Mucosa of rectum (tissue), 2 donors: ENCODE measurements at regions not wholly inside any gene's neighbourhood (a gene's known extent, or its start where the extent isn't known, plus 50 kb on each side); places are given as distances from the start of the nearest gene placed in this dataset.

Experiments used
- H3K27ac ChIP-seq, 2 donors: one replicate each; pipeline ENCODE4 v1.7.0; 2013; ENCODE audit warnings: inconsistent platforms in 2 of 2, low read depth in 2 of 2, low read length in 2 of 2
- H3K27me3 ChIP-seq, 2 donors: one replicate each; pipeline ENCODE4 v1.7.0; 2013; ENCODE audit warnings: low read length in 2 of 2; ENCODE audit not compliant: control insufficient read depth in 2 of 2, insufficient read depth in 2 of 2
- H3K36me3 ChIP-seq, 2 donors: one replicate each; pipeline ENCODE4 v1.7.0; 2013; ENCODE audit warnings: low read length in 2 of 2; ENCODE audit not compliant: control insufficient read depth in 2 of 2, insufficient read depth in 2 of 2
- H3K4me1 ChIP-seq, 2 donors: one replicate each; pipeline ENCODE4 v1.7.0; 2013; ENCODE audit warnings: low read length in 2 of 2, mild to moderate bottlenecking in 1 of 2; ENCODE audit not compliant: control insufficient read depth in 2 of 2, insufficient read depth in 2 of 2
- H3K4me3 ChIP-seq, 2 donors: one replicate each; pipeline ENCODE4 v1.7.0; 2013; ENCODE audit warnings: low read length in 2 of 2
- H3K9ac ChIP-seq, 2 donors: one replicate each; pipeline ENCODE4 v1.7.0; 2013; ENCODE audit warnings: low read length in 2 of 2, low read depth in 1 of 2, mild to moderate bottlenecking in 1 of 2
- H3K9me3 ChIP-seq, 2 donors: one replicate each; pipeline ENCODE4 v1.7.0; 2013; ENCODE audit warnings: low read length in 2 of 2; ENCODE audit not compliant: control insufficient read depth in 2 of 2
- donor health status: healthy.
- donor health status: Normal muscosa, but diverticular disease.

- H3K27me3 ChIP-seq = no peaks in the 10 kb centered on the region
- H3K4me3 ChIP-seq = no peak overlapping the region
- H3K27ac ChIP-seq = no peak overlapping the region
- H3K36me3 ChIP-seq = peaks cover 3 to 9% of the 10 kb centered on the region in 2 donors
- H3K9ac ChIP-seq = no peak overlapping the region
- H3K4me1 ChIP-seq = no peaks in the 10 kb centered on the region
- H3K9me3 ChIP-seq = no peaks in the 10 kb centered on the region
These were observed 141.1 kb downstream of the TLR5 start for GRCh38 chr1:223001653-223002634.

- peaks cover 3 to 9% of the 10 kb centered on the region in 2 donors for H3K36me3 ChIP-seq
- no peaks in the 10 kb centered on the region for H3K9me3 ChIP-seq
- no peaks in the 10 kb centered on the region for H3K4me1 ChIP-seq
- H3K9ac ChIP-seq = no peak overlapping the region
- H3K4me3 ChIP-seq = no peak overlapping the region
- H3K27ac ChIP-seq = no peak overlapping the region
- H3K27me3 ChIP-seq = no peaks in the 10 kb centered on the region
These were observed 139.5 kb downstream of the TLR5 start for GRCh38 chr1:223003549-223003948.

DNA sequence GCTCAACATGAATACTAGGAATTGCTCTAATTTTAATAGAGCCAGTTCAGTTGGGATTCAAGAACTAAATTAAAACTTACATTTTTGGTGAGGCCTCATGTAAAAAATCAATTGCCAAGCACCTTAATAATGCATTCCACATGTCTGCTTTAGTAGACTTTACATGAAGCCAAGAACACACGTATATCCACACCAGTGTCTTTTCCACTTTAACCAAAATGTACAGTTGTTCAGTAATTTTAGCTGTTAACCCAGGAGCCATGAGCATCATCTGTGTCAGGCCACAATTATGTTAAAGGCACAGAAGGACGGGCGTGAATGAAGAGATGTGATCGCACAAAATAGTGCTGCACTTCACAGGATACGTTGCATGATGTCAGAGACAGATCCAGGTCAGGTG lies 136.7 kb downstream of the TLR5 start:
- Histone ChIP-seq H3K4me3 (no peak overlapping the region), H3K9me3 (no peaks in the 10 kb centered on the region), H3K27me3 (no peaks in the 10 kb centered on the region), H3K4me1 (no peaks in the 10 kb centered on the region), H3K9ac (no peak overlapping the region), H3K27ac (no peak overlapping the region), H3K36me3 (peaks cover 3 to 9% of the 10 kb centered on the region in 2 donors)

GRCh38 chr1:223006917-223007648 lies 136.0 kb downstream of the TLR5 start:
- Histone ChIP-seq H3K36me3 (peaks cover 3 to 9% of the 10 kb centered on the region in 2 donors), H3K27ac (no peak overlapping the region), H3K27me3 (no peaks in the 10 kb centered on the region), H3K9me3 (no peaks in the 10 kb centered on the region), H3K4me3 (no peak overlapping the region), H3K4me1 (no peaks in the 10 kb centered on the region), H3K9ac (no peak overlapping the region)

DNA sequence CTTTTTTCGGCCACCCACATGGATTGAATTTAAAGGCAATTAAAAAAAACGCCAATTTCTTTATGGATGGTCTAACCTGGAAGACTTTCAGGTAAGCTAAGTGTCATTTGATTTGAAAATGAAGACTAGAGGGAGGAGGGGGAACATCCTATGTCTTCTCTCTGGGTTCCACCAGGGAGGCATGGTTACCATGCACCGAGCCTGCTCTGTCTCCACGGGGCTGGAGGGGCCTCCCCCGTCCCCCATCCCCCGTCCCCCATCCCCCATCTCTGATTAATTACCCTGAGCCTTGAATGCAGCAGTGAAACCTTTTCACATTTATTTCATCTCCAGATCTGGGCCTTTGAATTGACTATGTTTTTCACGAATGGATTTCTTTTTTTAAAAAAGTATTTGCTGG lies 135.1 kb downstream of the TLR5 start:
- peaks cover 0 to 7% of the 10 kb centered on the region in 2 donors for H3K36me3 ChIP-seq
- no peaks in the 10 kb centered on the region for H3K9me3 ChIP-seq
- H3K27me3 ChIP-seq = no peaks in the 10 kb centered on the region
- H3K27ac ChIP-seq = no peak overlapping the region
- no peak overlapping the region for H3K9ac ChIP-seq
- H3K4me3 ChIP-seq = no peak overlapping the region
- H3K4me1 ChIP-seq = no peaks in the 10 kb centered on the region

- Histone ChIP-seq H3K4me1 (no peaks in the 10 kb centered on the region), H3K9me3 (no peaks in the 10 kb centered on the region), H3K9ac (no peak overlapping the region), H3K27me3 (no peaks in the 10 kb centered on the region), H3K4me3 (no peak overlapping the region), H3K36me3 (peaks cover 0 to 7% of the 10 kb centered on the region in 2 donors), H3K27ac (no peak overlapping the region)
These were observed 134.2 kb downstream of the TLR5 start for GRCh38 chr1:223008808-223009207.

DNA sequence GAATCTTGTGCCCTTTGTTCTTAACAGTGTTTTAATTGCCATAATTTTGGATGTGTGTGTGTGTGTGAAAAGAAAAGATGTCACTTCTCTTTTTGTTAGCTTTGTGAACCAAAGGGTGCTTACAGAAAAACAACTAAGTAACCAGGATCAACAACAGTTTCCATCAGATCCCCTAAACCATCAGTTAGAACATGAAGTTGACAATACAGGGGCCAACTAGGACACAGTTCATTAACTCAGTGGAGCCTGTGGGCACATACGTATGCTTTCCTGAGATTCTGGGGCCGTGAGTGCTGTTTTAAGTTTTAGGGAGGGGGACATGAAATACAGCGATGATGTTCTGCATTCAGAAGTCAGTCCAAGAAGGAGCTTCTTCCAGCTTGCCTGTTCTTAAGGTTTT lies 133.6 kb downstream of the TLR5 start:
- H3K27ac ChIP-seq = no peak overlapping the region
- no peak overlapping the region for H3K4me3 ChIP-seq
- H3K36me3 ChIP-seq = peaks cover 0 to 1% of the 10 kb centered on the region in 2 donors
- H3K9me3 ChIP-seq = no peaks in the 10 kb centered on the region
- H3K27me3 ChIP-seq = no peaks in the 10 kb centered on the region
- H3K4me1 ChIP-seq = no peaks in the 10 kb centered on the region
- no peak overlapping the region for H3K9ac ChIP-seq

GRCh38 chr1:223010582-223011504 lies 132.2 kb downstream of the TLR5 start:
- Histone ChIP-seq H3K9ac (no peak overlapping the region), H3K36me3 (no peaks in the 10 kb centered on the region), H3K4me1 (no peaks in the 10 kb centered on the region), H3K27me3 (no peaks in the 10 kb centered on the region), H3K4me3 (no peak overlapping the region), H3K27ac (no peak overlapping the region), H3K9me3 (no peaks in the 10 kb centered on the region)

- no peak overlapping the region for H3K9ac ChIP-seq
- no peaks in the 10 kb centered on the region for H3K27me3 ChIP-seq
These were observed 131.6 kb downstream of the TLR5 start for GRCh38 chr1:223011505-223011856.

More at GRCh38 chr1:223011505-223011856, 131.6 kb downstream of the TLR5 start:
- Histone ChIP-seq H3K9me3 (no peaks in the 10 kb centered on the region), H3K4me1 (no peaks in the 10 kb centered on the region), H3K4me3 (no peak overlapping the region), H3K27ac (no peak overlapping the region), H3K36me3 (no peaks in the 10 kb centered on the region)
